ENCODE measurements at regions not wholly inside any gene's neighbourhood (a gene's known extent, or its start where the extent isn't known, plus 50 kb on each side); places are given as distances from the start of the nearest gene placed in this dataset.
"Not testable (repeated sequence)": the region's sequence is repeated elsewhere in the genome, so short reads cannot be mapped to it uniquely, and the experiment has no call there.

- no peak for DNase-seq
- Histone ChIP-seq H2AK5ac (ENCODE audit: low read length, severe bottlenecking) (no peak overlapping the region), H2BK5ac (ENCODE audit: low read depth, low read length, poor library complexity, severe bottlenecking) (no peak overlapping the region), H4K91ac (ENCODE audit: low read length) (no peak overlapping the region), H3K4me1 (ENCODE audit: control insufficient read depth, insufficient read depth, low read depth, low read length) (no peaks in the 10 kb centered on the region), H3K23ac (ENCODE audit: low read length in 2 of 2) (no peak overlapping the region), H3K4me3 (ENCODE audit: insufficient read depth in 1 of 2, low read depth in 1 of 2, low read length in 2 of 2) (no peak overlapping the region), H3K9ac (ENCODE audit: low read length) (no peak overlapping the region), H3K4ac (ENCODE audit: low read depth in 1 of 2, low read length in 2 of 2) (no peak overlapping the region), H3K4me2 (ENCODE audit: low read length, poor library complexity, severe bottlenecking) (no peak overlapping the region), H3K36me3 (ENCODE audit: control insufficient read depth in 1 of 2, insufficient read depth in 2 of 2, low read depth in 1 of 2, low read length in 2 of 2) (no peaks in the 10 kb centered on the region), H2AFZ (ENCODE audit: low read depth, low read length) (no peak overlapping the region), H4K8ac (ENCODE audit: low read length) (no peak overlapping the region), H3K18ac (ENCODE audit: low read depth in 1 of 2, low read length in 2 of 2) (no peak overlapping the region), H3K27me3 (ENCODE audit: control insufficient read depth in 1 of 2, insufficient read depth in 1 of 2, low read length in 2 of 2) (no peaks in the 10 kb centered on the region), H3K14ac (ENCODE audit: low read length in 2 of 2) (no peak overlapping the region), H2BK120ac (ENCODE audit: low read depth, low read length) (no peak overlapping the region), H3K9me3 (ENCODE audit: control insufficient read depth, low read length) (no peaks in the 10 kb centered on the region), H3K27ac (ENCODE audit: low read length, poor library complexity, severe bottlenecking) (no peak overlapping the region), H2BK12ac (ENCODE audit: low read length in 2 of 2) (no peak overlapping the region), H2BK15ac (ENCODE audit: low read depth, poor library complexity, severe bottlenecking) (no peak overlapping the region), H3K79me1 (replicated peaks; ENCODE audit: low read length, poor library complexity, severe bottlenecking) (no peaks in the 10 kb centered on the region)
- no CpG with 5 or more reads among the region's 4 CpGs for WGBS
Measured at GRCh38 chrX:139156356-139156755, 374.2 kb upstream of the F9 start.

GRCh38 chrX:139146625-139147024 is 383.9 kb upstream of the F9 start:
- WGBS = 57% methylated on average over 1 of the region's 5 CpGs
- H2BK15ac ChIP-seq (ENCODE audit: low read depth, poor library complexity, severe bottlenecking); H2BK120ac ChIP-seq (ENCODE audit: low read depth, low read length): not testable (repeated sequence)

GRCh38 chrX:139141370-139141769 is 389.2 kb upstream of the F9 start:
- no peaks in the 10 kb centered on the region for H3K9me3 ChIP-seq (ENCODE audit: control insufficient read depth, low read length)
- no peak overlapping the region for H2BK15ac ChIP-seq (ENCODE audit: low read depth, poor library complexity, severe bottlenecking)
- H2BK12ac ChIP-seq (ENCODE audit: low read length in 2 of 2) = no peak overlapping the region
- no peak overlapping the region for H3K14ac ChIP-seq (ENCODE audit: low read length in 2 of 2)
- no peak overlapping the region for H4K91ac ChIP-seq (ENCODE audit: low read length)
- H3K27me3 ChIP-seq (ENCODE audit: control insufficient read depth in 1 of 2, insufficient read depth in 1 of 2, low read length in 2 of 2) = no peaks in the 10 kb centered on the region
- no peak overlapping the region for H2AK5ac ChIP-seq (ENCODE audit: low read length, severe bottlenecking)
- H3K4ac ChIP-seq (ENCODE audit: low read depth in 1 of 2, low read length in 2 of 2) = no peak overlapping the region
- no peak overlapping the region for H3K18ac ChIP-seq (ENCODE audit: low read depth in 1 of 2, low read length in 2 of 2)
- H3K23ac ChIP-seq (ENCODE audit: low read length in 2 of 2) = no peak overlapping the region
- no peak for DNase-seq
- no peaks in the 10 kb centered on the region for H3K4me1 ChIP-seq (ENCODE audit: control insufficient read depth, insufficient read depth, low read depth, low read length)
- H4K8ac ChIP-seq (ENCODE audit: low read length) = no peak overlapping the region
- WGBS = 35% methylated on average over 2 of the region's 3 CpGs
- no peak overlapping the region for H2AFZ ChIP-seq (ENCODE audit: low read depth, low read length)
- H2BK5ac ChIP-seq (ENCODE audit: low read depth, low read length, poor library complexity, severe bottlenecking) = no peak overlapping the region
- H3K4me2 ChIP-seq (ENCODE audit: low read length, poor library complexity, severe bottlenecking) = no peak overlapping the region
- no peaks in the 10 kb centered on the region for H3K79me1 ChIP-seq (replicated peaks; ENCODE audit: low read length, poor library complexity, severe bottlenecking)
- H2BK120ac ChIP-seq (ENCODE audit: low read depth, low read length) = no peak overlapping the region
- H3K27ac ChIP-seq (ENCODE audit: low read length, poor library complexity, severe bottlenecking) = no peak overlapping the region
- no peak overlapping the region for H3K4me3 ChIP-seq (ENCODE audit: insufficient read depth in 1 of 2, low read depth in 1 of 2, low read length in 2 of 2)
- H3K36me3 ChIP-seq (ENCODE audit: control insufficient read depth in 1 of 2, insufficient read depth in 2 of 2, low read depth in 1 of 2, low read length in 2 of 2) = no peaks in the 10 kb centered on the region
- no peak overlapping the region for H3K9ac ChIP-seq (ENCODE audit: low read length)

More at GRCh38 chrX:139146625-139147024, 383.9 kb upstream of the F9 start:
- H3K36me3 ChIP-seq (ENCODE audit: control insufficient read depth in 1 of 2, insufficient read depth in 2 of 2, low read depth in 1 of 2, low read length in 2 of 2); H3K79me1 ChIP-seq (replicated peaks; ENCODE audit: low read length, poor library complexity, severe bottlenecking); DNase-seq; H3K4ac ChIP-seq (ENCODE audit: low read depth in 1 of 2, low read length in 2 of 2); H3K4me3 ChIP-seq (ENCODE audit: insufficient read depth in 1 of 2, low read depth in 1 of 2, low read length in 2 of 2); H4K8ac ChIP-seq (ENCODE audit: low read length); H3K14ac ChIP-seq (ENCODE audit: low read length in 2 of 2); H3K18ac ChIP-seq (ENCODE audit: low read depth in 1 of 2, low read length in 2 of 2); H2BK12ac ChIP-seq (ENCODE audit: low read length in 2 of 2); H3K9me3 ChIP-seq (ENCODE audit: control insufficient read depth, low read length); H3K27me3 ChIP-seq (ENCODE audit: control insufficient read depth in 1 of 2, insufficient read depth in 1 of 2, low read length in 2 of 2); H3K23ac ChIP-seq (ENCODE audit: low read length in 2 of 2); H3K4me2 ChIP-seq (ENCODE audit: low read length, poor library complexity, severe bottlenecking); H3K9ac ChIP-seq (ENCODE audit: low read length); H2BK5ac ChIP-seq (ENCODE audit: low read depth, low read length, poor library complexity, severe bottlenecking); H2AK5ac ChIP-seq (ENCODE audit: low read length, severe bottlenecking); H3K27ac ChIP-seq (ENCODE audit: low read length, poor library complexity, severe bottlenecking); H3K4me1 ChIP-seq (ENCODE audit: control insufficient read depth, insufficient read depth, low read depth, low read length); H4K91ac ChIP-seq (ENCODE audit: low read length); H2AFZ ChIP-seq (ENCODE audit: low read depth, low read length): not testable (repeated sequence)

GRCh38 chrX:139134316-139134715 is 396.2 kb upstream of the F9 start:
- no peak overlapping the region for H2AK5ac ChIP-seq (ENCODE audit: low read length, severe bottlenecking)
- no peak overlapping the region for H2BK15ac ChIP-seq (ENCODE audit: low read depth, poor library complexity, severe bottlenecking)
- H3K9me3 ChIP-seq (ENCODE audit: control insufficient read depth, low read length) = no peaks in the 10 kb centered on the region
- H3K79me1 ChIP-seq (replicated peaks; ENCODE audit: low read length, poor library complexity, severe bottlenecking) = no peaks in the 10 kb centered on the region
- H3K4me2 ChIP-seq (ENCODE audit: low read length, poor library complexity, severe bottlenecking) = no peak overlapping the region
- H2BK12ac ChIP-seq (ENCODE audit: low read length in 2 of 2) = no peak overlapping the region
- no peak overlapping the region for H3K4me3 ChIP-seq (ENCODE audit: insufficient read depth in 1 of 2, low read depth in 1 of 2, low read length in 2 of 2)
- no peaks in the 10 kb centered on the region for H3K36me3 ChIP-seq (ENCODE audit: control insufficient read depth in 1 of 2, insufficient read depth in 2 of 2, low read depth in 1 of 2, low read length in 2 of 2)
- H2AFZ ChIP-seq (ENCODE audit: low read depth, low read length) = no peak overlapping the region
- no peak overlapping the region for H4K8ac ChIP-seq (ENCODE audit: low read length)
- H3K14ac ChIP-seq (ENCODE audit: low read length in 2 of 2) = no peak overlapping the region
- 44% methylated on average over 3 of the region's 5 CpGs for WGBS
- no peak overlapping the region for H3K4ac ChIP-seq (ENCODE audit: low read depth in 1 of 2, low read length in 2 of 2)
- DNase-seq = no peak
- no peak overlapping the region for H3K9ac ChIP-seq (ENCODE audit: low read length)
- no peak overlapping the region for H3K18ac ChIP-seq (ENCODE audit: low read depth in 1 of 2, low read length in 2 of 2)
- H3K4me1 ChIP-seq (ENCODE audit: control insufficient read depth, insufficient read depth, low read depth, low read length) = no peaks in the 10 kb centered on the region
- no peak overlapping the region for H2BK5ac ChIP-seq (ENCODE audit: low read depth, low read length, poor library complexity, severe bottlenecking)
- H4K91ac ChIP-seq (ENCODE audit: low read length) = no peak overlapping the region
- no peak overlapping the region for H3K23ac ChIP-seq (ENCODE audit: low read length in 2 of 2)
- H2BK120ac ChIP-seq (ENCODE audit: low read depth, low read length) = no peak overlapping the region
- no peaks in the 10 kb centered on the region for H3K27me3 ChIP-seq (ENCODE audit: control insufficient read depth in 1 of 2, insufficient read depth in 1 of 2, low read length in 2 of 2)
- H3K27ac ChIP-seq (ENCODE audit: low read length, poor library complexity, severe bottlenecking) = no peak overlapping the region
